ENCODE measurements at regions not wholly inside any gene's neighbourhood (a gene's known extent, or its start where the extent isn't known, plus 50 kb on each side); places are given as distances from the start of the nearest gene placed in this dataset.
A peak's percentile ranks its signal among the peaks of the same experiment; 100 is the strongest.

DNA sequence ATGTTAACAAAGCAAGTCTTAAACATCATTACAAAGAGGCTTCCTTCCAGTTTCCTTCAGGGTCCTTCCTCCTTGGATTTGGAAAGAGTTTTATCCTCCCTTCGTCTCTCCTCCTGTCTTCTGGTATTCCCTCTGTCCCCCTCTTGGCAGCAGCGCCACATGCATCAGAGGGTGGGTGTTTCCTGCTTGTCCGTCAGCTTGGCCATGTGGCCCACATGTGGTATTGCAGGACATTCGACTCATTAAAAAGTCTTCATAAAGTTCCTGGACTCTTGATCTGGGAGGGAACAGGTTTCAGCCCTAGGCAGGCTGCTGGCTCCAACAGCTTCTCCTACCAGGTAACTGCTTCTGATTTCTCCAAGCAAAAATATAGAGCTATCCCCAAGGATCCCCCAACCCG, 189.8 kb downstream of the CSNK2A3 start:
- RAD21 ChIA-PET (ENCODE audit: unreplicated experiment), result no interaction called here
- FAIRE-seq (no peak), DNase-seq (ENCODE audit: low read depth, low spot score) (no peak), ATAC-seq (no peak)
- Histone ChIP-seq H2AFZ (ENCODE audit: control insufficient read depth, low read depth, low read length) (no peak overlapping the region), H4K20me1 (ENCODE audit: control insufficient read depth, insufficient read depth) (no peaks in the 10 kb centered on the region), H3K36me3 (ENCODE audit: control insufficient read depth in 2 of 2, insufficient read depth in 2 of 2, low read length in 1 of 2) (no peaks in the 10 kb centered on the region), H3K79me2 (ENCODE audit: control insufficient read depth, insufficient read depth, low read length) (no peaks in the 10 kb centered on the region), H3K4me2 (ENCODE audit: control insufficient read depth, insufficient read depth) (no peak overlapping the region), H3K9ac (ENCODE audit: control insufficient read depth, insufficient read depth, low read length) (no peak overlapping the region), H3K27ac (ENCODE audit: control insufficient read depth, insufficient read depth) (no peak overlapping the region), H3K27me3 (replicated peaks in 1 of 2; ENCODE audit: control insufficient read depth in 2 of 2, insufficient read depth in 2 of 2, low read length in 1 of 2) (no peaks in the 10 kb centered on the region; a peak in 2 of 4 replicates), H3K4me3 (no peak overlapping the region), H3K4me1 (ENCODE audit: control insufficient read depth, insufficient read depth, low read length) (no peaks in the 10 kb centered on the region), H3K9me3 (replicated peaks; ENCODE audit: control insufficient read depth, insufficient read depth, low read length) (no peaks in the 10 kb centered on the region)
- SMC1A ChIA-PET (ENCODE audit: uncharacterized antibody, unreplicated experiment), result no interaction called here
- no TSS peak for BruUV-seq (replicated peaks)
- intact Hi-C loops (cut with micrococcal nuclease; ENCODE audit: unreplicated experiment) (loop anchor here (10.0 kb wide), 1 partner anchor 622 kb away; no protein-coding TSS in a partner anchor), in situ Hi-C loops (cut with MboI) (no loop called here)
- TF ChIP-seq ZNF207 (IDR thresholded peaks at IDR 0.05; ENCODE audit: borderline replicate concordance), result no peak
- CTCF ChIA-PET, result interaction anchor here (1.5 kb wide), 1 partner anchor 135 kb away, joined by 4 read pairs; no protein-coding TSS in a partner anchor
- POLR2A ChIA-PET, result no interaction called here
- 20% methylated on average over 5 of the region's 5 CpGs for WGBS (ENCODE audit: insufficient coverage, insufficient replicate concordance, low lambda C conversion rate, missing lambda C conversion rate)

DNA sequence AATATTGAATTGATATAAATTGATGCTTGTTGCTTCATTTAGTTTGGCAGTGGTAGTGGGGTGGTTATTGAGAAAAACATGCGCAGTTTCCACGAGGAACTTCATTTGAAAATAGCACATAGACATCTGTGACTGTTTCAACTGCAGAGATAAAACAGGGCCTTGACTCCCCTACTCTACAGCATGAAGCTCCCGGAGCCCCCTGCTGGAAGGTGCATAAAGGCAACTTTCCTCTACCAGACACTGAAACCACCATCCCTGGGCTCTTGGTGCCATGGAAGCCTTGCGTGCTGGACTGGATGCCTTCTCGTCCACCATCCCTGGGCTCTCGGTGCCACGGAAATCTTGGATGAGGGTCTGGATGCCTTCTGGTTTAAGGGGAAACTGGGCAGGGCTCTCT, 195.9 kb downstream of the CSNK2A3 start:
- H3K4me2 ChIP-seq (ENCODE audit: control insufficient read depth, insufficient read depth), result no peak overlapping the region
- no peaks in the 10 kb centered on the region for H3K9me3 ChIP-seq (replicated peaks; ENCODE audit: control insufficient read depth, insufficient read depth, low read length)
- in situ Hi-C loops (cut with MboI), result no loop called here
- H3K79me2 ChIP-seq (ENCODE audit: control insufficient read depth, insufficient read depth, low read length), result no peaks in the 10 kb centered on the region
- H3K27ac ChIP-seq (ENCODE audit: control insufficient read depth, insufficient read depth), result no peak overlapping the region
- no peak for TF ChIP-seq ZNF274 (IDR thresholded peaks at IDR 0.05; ENCODE audit: insufficient read depth, insufficient read length)
- no peak for TF ChIP-seq SMC3 (IDR thresholded peaks at IDR 0.05; ENCODE audit: borderline replicate concordance, low read length)
- TF ChIP-seq PAX5 (IDR thresholded peaks at IDR 0.05; ENCODE audit: borderline replicate concordance, low read depth, low read length), result no peak
- TF ChIP-seq BHLHE40 (IDR thresholded peaks at IDR 0.05; ENCODE audit: borderline replicate concordance in 1 of 2, low read depth in 2 of 2, low read length in 1 of 2), result no peak
- TF ChIP-seq, protein P1, sequence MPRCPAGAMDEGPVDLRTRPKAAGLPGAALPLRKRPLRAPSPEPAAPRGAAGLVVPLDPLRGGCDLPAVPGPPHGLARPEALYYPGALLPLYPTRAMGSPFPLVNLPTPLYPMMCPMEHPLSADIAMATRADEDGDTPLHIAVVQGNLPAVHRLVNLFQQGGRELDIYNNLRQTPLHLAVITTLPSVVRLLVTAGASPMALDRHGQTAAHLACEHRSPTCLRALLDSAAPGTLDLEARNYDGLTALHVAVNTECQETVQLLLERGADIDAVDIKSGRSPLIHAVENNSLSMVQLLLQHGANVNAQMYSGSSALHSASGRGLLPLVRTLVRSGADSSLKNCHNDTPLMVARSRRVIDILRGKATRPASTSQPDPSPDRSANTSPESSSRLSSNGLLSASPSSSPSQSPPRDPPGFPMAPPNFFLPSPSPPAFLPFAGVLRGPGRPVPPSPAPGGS (IDR thresholded peaks at IDR 0.05; ENCODE audit: borderline replicate concordance, insufficient read depth, low read depth, low read length, poor library complexity, severe bottlenecking), result no peak
- TF ChIP-seq, protein P2, sequence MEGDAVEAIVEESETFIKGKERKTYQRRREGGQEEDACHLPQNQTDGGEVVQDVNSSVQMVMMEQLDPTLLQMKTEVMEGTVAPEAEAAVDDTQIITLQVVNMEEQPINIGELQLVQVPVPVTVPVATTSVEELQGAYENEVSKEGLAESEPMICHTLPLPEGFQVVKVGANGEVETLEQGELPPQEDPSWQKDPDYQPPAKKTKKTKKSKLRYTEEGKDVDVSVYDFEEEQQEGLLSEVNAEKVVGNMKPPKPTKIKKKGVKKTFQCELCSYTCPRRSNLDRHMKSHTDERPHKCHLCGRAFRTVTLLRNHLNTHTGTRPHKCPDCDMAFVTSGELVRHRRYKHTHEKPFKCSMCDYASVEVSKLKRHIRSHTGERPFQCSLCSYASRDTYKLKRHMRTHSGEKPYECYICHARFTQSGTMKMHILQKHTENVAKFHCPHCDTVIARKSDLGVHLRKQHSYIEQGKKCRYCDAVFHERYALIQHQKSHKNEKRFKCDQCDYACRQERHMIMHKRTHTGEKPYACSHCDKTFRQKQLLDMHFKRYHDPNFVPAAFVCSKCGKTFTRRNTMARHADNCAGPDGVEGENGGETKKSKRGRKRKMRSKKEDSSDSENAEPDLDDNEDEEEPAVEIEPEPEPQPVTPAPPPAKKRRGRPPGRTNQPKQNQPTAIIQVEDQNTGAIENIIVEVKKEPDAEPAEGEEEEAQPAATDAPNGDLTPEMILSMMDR (IDR thresholded peaks at IDR 0.05 in 2 of 3, conservative IDR thresholded peaks at IDR 0.05 in 1 of 3; ENCODE audit: control insufficient read depth in 2 of 3, extremely low read depth in 1 of 3, insufficient read depth in 1 of 3, low read depth in 3 of 3, low read length in 3 of 3), result peak; percentile 30 to 52 (median 37); a peak in 5 of 6 replicates
- TF ChIP-seq RAD21 (IDR thresholded peaks at IDR 0.05; ENCODE audit: insufficient read depth, low read depth, low read length), result peak; percentile 40
- H3K4me3 ChIP-seq, result no peak overlapping the region
- ATAC-seq (peak; percentile 73), FAIRE-seq (peak; percentile 44), DNase-seq (ENCODE audit: low read depth, low spot score) (no peak)
- 22% methylated on average over 7 of the region's 7 CpGs for WGBS (ENCODE audit: insufficient coverage, insufficient replicate concordance, low lambda C conversion rate, missing lambda C conversion rate)
- CTCF ChIA-PET, result interaction anchor here (0.5 to 3.4 kb wide), 17 partner anchors 7 to 233 kb away, joined by 3 to 24 read pairs (median 4); no protein-coding TSS in a partner anchor
- no peaks in the 10 kb centered on the region for H3K4me1 ChIP-seq (ENCODE audit: control insufficient read depth, insufficient read depth, low read length)
- no peak overlapping the region for H3K9ac ChIP-seq (ENCODE audit: control insufficient read depth, insufficient read depth, low read length)
- H2AFZ ChIP-seq (ENCODE audit: control insufficient read depth, low read depth, low read length), result no peak overlapping the region
- POLR2A ChIA-PET, result interaction anchor here (0.6 kb wide), 1 partner anchor 83 kb away, joined by 8 read pairs; no protein-coding TSS in a partner anchor
- no peaks in the 10 kb centered on the region for H4K20me1 ChIP-seq (ENCODE audit: control insufficient read depth, insufficient read depth)
- RAD21 ChIA-PET (ENCODE audit: unreplicated experiment), result interaction anchor here (1.0 to 1.3 kb wide), 3 partner anchors 14 to 129 kb away, joined by 3 to 6 read pairs (median 3); no protein-coding TSS in a partner anchor
- BruUV-seq (replicated peaks), result no TSS peak
- no peaks in the 10 kb centered on the region; a peak in 1 of 4 replicates for H3K27me3 ChIP-seq (replicated peaks in 1 of 2; ENCODE audit: control insufficient read depth in 2 of 2, insufficient read depth in 2 of 2, low read length in 1 of 2)
- intact Hi-C loops (cut with micrococcal nuclease; ENCODE audit: unreplicated experiment), result loop anchor here (2.0 to 10.0 kb wide), 3 partner anchors 110 to 222 kb away; no protein-coding TSS in a partner anchor
- H3K36me3 ChIP-seq (ENCODE audit: control insufficient read depth in 2 of 2, insufficient read depth in 2 of 2, low read length in 1 of 2), result no peaks in the 10 kb centered on the region
- SMC1A ChIA-PET (ENCODE audit: uncharacterized antibody, unreplicated experiment), result interaction anchor here (0.6 to 2.6 kb wide), 7 partner anchors 17 to 129 kb away, joined by 3 to 12 read pairs (median 3); no protein-coding TSS in a partner anchor
